GM19043 (cell line): ENCODE measurements at regions not wholly inside any gene's neighbourhood (a gene's known extent, or its start where the extent isn't known, plus 50 kb on each side); places are given as distances from the start of the nearest gene placed in this dataset.
A peak's percentile ranks its signal among the peaks of the same experiment; 100 is the strongest.

ENCODE experiments used
- ATAC-seq: cut with Tn5 transposase; IDR thresholded peaks from one replicate; pipeline ENCODE4 v1.9.1; 2021; ENCODE audit warnings: low read depth; ENCODE audit not compliant: unreplicated experiment

DNA sequence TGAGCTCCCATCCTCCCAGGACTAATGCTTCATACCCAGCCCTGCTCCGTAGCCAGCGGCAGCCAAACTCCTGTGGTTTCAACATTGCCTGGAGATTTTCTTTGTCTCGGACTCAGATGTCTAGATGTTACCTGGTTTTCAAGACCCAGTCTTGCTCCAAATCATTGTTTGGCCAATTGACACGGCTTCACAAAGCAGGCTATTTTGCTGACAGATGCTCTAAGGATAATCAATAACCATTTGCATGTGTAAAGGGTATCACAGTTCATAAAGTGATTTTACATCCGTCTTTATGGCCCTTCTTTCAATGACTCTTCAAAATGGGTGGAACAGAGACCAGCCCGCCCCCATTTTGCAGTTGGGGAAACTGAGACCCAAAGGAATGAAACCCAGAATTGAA, 153.4 kb downstream of the SALL1 start:
- no peak for ATAC-seq

DNA sequence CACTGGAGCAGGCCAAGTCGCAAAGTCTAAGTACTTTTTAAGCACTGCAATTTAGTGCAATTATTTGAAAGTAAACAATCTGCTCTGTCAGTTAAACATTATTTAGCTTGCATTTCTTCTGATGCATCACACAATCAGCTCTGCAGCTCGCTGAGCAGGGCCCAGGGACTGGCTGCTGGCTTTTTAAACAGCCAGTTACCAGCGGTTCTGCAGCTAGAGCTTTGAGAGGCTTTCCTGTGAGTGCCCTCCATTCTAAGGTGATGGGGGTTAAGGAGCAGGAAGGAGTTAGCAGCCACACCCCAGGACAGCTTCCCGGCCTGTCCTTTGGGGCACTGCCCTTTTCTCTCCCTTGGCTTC, 154.3 kb downstream of the SALL1 start:
- no peak for ATAC-seq

DNA sequence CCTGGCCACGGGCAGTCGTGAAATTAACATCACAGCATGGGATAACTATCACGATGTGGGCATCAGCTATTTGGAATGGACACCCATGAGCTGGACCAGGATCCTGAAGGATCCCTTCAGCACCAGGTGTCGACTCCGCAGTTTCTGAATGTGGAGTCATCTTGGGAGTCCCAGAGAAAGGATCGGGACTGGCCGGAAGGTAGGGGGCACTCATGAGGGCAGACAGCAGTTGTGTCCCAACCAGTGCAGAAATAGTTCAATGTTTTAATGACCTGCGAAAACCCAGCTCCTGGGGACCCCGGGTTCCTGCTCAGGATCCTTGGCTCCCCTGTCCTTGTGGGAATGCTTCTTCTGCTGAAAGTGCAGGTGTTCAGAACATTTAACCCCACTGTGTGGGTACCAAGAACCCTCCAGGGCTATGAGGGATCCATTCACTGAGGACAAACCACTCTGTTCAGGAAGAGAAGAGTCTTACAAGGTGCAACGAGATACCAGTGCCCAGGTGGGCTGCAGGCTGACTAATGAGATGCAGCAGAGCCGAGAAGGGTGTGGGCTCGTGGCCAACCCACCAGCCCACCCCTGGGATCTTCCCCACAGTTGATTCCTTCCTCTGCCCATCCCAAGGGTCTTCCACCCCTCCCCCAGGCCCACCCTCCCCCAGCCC, 154.8 kb downstream of the SALL1 start:
- ATAC-seq: no peak

DNA sequence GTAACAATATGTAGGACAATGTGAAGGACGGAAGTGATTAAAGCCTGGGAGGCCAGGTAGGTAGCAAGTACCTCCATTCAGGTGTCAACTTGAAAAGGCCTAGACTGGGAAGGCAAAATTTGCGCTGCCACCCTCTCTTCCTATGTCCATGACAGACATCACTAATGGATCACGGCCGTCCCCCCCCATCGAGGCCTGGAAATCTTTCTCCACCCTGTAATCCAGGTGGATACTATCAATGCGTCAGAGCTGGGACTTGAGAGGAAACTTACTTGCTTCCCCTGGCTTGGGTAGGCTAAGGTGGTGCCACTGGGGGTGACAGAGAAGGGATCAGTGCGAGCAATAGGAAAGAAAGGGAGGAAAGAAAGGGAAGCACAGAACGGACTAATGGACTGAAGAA, 156.1 kb downstream of the SALL1 start:
- ATAC-seq: no peak

DNA sequence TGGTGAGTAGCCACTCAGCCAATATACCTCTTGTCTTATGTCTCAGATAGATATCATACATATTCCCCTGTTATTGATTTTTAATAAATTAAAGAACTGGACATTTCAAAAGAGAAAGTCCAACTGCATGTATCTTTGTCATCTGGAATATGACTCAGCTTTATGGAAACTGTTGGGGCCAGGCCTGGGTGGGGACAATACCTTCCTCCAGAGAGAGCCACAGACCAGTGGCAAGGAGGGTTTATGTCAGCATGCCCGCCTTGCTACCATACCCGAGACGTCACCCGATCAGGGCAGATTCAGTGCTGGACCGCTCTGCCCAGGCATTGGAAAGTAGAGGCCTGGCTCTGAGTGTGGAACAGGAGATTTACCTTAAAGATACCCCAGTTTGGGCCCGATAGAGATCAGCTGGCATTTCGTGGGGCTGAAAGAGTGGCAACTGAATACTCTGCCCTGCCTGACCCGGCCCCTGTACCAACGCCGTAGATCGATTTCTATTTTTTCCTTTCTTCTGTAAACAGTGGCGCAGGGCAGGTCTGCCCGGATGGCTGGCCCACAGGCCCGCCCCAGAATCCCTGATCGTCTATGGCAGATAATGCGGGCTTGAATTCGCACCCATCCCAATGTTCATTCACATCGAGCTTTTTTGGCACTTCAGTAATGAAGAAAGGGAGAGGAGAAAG, 158.6 kb downstream of the SALL1 start:
- no peak for ATAC-seq

DNA sequence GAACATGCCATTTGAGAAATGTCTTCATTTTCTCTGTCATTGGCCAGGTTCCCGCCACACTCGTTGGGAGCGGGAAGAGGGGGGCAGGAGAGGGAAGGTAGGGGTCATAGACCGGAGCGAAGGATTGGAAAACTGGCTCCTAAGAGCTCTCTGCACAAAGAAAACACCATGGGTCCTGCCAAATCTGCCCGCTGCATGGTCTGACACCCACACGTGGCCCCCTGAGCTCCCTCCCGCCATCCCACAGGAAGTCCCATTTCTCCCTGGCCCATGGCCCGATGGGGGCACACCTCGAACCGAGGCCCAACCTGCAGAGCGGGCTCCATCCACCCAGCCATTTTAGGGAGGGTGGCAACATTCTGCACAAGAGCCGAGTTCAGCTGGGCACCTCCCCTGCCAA, 159.6 kb downstream of the SALL1 start:
- ATAC-seq: no peak

DNA sequence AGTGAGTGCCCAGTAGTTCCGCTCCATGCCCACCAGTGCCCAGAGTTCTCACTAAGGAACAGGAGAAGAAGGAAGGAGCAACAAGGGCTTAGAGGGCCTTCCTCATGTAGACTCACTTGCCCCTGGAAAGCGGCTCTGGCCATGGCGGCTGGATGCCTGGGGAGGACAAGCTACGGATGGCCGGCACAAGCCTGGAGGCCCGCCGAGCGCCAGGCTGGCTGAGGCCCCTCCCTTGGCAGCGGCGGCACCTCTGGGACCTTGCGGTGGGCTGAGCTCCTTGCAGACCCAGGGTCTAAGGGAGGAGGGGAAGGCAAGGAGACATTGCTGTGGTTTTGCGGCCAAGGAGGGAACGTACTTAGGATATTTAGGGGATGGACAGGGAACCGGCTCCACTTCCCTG, 160.1 kb downstream of the SALL1 start:
- no peak for ATAC-seq

DNA sequence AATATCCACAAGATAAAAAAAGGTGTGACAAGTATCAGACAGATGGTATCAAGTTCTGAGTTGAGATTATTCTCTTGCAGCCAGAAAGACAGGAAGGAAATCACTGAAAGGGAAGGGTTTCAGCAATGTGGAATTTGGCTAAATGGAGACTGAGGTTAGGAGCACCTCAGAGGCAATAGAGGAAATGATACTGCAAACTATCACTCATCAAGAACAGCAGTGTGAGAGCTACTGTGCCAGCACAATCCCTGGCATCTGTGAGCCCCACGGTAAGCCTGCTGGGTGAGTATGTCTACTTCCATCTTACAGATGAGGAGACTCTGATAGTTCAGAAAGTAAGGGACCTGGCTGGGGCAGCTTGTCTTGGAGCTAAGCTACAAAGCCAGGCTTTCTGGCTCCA, 162.0 kb downstream of the SALL1 start:
- ATAC-seq: no peak

DNA sequence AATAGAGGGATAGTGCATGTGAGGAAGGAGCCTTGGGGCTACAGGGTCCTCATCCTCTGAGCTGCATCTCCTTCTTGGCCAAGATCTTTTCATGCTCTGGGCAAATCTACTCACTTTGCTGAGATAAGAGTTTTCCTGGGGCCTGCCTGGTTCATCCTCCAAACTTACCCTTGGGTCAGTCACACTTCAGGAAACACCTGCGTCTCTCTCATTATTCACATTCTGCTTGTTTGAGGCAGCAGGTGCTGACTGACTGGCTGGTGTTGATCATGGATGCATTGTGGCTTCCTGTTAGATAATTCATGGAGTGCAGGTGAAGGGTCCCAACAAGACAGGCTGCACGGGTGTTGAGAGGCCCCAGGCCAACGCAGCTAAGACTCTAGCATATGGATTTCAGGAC, 162.6 kb downstream of the SALL1 start:
- no peak for ATAC-seq

DNA sequence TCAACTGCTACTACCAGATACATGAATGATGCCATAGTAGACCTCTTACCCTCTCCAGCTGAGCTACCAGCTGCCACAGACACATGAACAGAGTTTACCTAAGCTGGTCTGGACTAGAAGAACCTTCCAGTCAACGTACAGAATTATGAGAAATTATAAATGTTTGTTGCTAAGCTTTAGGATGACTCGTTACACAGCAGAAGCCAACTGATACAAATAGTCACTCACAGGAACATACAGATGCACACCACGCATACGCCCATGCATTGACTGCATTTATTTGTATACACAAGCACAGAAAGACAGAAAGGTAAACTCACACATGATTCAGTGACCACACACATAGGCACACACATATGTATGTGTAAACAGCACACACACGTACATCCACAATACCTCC, 164.6 kb downstream of the SALL1 start:
- ATAC-seq: no peak

DNA sequence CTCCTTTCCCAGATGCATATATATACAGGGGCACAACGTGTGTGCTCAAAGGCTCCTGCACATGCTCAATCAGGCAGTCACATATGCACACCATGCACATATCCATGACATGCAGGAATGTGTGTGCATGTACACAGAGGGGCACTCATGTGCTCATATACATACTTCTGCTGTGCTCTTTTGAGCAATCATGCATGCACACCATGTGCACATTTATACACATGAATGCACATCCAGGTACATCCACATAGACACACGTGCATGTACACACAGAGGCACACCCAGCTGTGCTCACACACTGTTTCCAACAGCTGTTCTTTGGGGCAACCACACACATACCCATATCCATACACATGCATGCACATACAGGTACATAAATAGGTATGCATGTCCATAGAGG, 165.3 kb downstream of the SALL1 start:
- no peak for ATAC-seq

DNA sequence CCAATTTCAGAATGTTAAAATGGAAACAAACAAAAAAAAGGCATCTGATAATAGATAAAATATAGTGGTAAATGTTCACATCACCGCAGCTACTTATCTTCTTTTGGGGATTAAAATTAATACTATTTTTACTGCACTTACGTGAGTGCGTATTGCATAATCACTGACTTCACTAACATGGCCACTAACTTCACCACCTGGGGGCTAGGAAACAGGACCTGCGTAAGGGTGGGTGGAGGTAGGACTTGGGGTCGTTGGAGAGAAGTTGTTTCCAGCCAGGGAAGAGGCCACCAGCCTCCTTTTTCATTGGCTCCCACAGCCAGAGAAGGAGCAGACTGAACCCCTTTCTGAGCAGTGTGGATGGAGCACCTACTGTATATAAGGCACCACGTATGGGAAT, 166.4 kb downstream of the SALL1 start:
- no peak for ATAC-seq

DNA sequence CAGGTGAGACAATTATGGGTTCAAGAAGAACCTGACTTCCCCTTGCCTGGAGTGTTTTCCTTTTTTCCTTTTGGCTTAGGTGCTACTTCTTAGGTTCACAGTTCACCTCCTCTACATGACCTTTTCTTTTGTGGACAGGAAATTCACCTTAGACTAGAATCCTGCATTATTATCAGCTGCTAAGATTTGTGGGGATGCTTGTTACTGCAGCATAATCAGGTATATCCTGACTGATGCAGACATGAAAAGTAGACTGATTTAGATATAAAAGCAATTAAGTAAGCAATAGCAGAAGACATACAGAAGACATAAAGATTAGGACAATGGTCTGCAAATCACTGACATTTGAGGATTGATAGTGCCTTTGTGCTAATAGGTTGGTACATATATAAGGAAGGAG, 168.3 kb downstream of the SALL1 start:
- no peak for ATAC-seq

DNA sequence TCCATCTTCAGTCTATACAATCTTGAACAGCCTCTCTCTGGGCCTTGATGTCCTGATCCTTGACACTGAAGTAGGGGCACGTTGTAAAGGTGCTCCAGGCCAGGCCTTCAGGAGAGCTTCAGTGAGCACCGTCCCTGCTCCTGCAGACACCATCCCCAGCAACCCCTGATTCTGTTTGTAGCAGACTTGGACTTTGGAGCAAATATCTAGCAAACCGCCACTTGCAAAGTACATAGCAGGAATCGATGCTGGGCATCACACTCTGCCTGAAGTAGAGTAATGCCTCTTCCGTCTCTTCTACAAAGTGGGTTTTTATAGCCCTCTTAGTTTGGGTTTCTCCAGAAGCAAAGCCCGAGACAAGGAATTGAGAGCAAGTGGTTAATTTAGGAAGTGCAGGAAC, 169.1 kb downstream of the SALL1 start:
- ATAC-seq: no peak

DNA sequence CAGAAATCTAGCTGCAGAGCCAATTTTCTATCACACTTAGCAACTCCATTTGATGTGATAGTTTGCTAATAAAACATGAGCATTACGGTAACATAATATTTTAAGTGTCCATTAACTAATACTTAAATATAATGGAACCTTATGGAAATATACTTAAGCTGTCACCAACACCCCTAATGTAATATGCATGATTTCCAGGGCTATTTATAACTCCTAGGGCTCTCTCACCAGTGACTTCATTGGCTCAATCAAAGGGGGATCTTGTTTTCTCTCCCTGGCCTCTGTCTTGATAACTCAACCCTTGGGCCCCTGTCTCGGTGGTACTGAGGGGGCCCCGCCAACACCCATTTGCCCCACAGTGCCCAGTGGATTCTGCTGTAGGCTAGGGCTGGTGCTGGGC, 170.4 kb downstream of the SALL1 start:
- ATAC-seq: no peak

DNA sequence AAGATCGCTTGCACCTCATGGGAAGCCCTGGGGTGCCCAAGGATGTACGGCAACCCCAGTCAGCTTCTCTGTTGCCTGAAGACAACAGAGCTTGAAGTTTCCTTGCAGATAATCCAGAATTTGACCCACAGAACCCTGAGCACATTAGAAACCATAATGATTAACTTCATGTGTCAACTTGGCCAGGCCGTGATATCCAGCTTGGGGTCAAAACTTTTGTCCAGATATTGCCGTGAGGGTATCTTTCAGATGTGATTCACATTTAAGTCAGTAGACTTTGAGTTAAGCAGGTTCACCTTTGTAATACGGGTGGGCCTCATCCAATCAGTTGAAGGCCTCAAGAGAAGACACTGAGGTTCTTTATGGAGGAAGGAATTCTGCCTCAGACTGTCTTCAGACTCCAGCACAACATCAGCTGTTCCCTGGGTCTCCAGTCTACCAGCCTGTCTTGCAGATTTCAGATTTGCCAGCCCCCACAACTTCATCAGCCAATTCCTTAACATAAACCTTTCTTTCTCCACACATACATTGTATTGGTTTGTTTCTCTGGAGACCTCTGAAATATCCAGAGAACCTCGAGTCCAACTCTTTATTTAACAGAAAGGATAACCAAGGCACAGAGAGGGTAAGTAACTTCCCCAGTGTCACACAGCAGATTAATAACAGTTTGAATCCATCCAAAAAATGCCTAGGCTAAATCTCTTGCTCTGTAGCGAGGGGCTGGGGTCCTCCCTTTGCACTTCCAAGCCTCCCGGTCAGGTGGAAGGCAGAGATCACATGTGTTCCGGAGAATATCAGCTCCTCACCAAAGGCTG, 171.1 kb downstream of the SALL1 start:
- ATAC-seq: no peak

DNA sequence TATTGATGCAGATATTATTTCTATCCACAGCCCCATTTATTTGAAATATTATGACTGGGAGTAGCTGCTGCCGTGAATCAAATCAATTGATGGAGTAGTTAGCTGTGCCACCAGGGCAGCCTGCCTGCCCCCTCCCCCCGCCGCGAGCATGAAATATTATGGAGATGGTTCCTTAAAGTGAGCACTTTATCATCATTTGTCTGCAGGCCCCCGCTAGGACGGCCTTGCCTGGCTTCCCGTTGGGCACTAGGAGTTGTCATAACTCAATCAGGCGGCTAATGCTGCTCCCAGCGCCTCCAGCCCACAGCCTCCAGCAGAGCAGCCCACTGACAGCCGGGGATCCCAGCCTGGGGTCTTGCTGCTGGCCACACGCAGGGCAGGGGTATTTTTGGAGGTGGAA, 173.9 kb downstream of the SALL1 start:
- ATAC-seq: no peak

DNA sequence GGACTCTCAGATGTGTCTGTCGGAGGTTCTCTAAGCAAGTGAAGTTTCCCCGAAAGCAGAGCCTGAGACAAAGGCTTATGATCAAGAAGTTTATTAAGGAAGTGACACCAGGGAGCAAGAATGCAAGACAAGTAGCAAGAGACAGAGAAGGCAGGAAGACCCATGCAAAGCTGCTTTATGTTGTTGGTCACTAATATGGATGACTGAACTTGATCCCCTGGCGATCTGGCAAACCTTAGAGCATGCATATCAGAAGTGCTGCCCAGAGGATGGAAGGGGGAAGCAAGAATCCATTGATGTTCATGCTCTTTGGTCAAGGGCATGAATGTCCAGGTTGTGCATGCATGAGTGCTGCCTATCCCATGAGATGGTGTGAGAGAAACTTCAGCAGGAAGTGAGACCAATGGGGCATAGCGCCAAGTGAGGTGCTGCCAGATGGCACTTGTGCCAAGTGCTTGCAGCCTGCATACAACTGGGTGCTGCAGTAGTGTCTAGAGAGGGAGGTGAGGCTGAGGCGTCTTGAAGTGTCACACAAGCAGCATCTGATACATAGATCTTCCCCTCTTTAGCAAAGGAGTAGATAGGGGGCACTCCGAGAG, 176.5 kb downstream of the SALL1 start:
- ATAC-seq: no peak

DNA sequence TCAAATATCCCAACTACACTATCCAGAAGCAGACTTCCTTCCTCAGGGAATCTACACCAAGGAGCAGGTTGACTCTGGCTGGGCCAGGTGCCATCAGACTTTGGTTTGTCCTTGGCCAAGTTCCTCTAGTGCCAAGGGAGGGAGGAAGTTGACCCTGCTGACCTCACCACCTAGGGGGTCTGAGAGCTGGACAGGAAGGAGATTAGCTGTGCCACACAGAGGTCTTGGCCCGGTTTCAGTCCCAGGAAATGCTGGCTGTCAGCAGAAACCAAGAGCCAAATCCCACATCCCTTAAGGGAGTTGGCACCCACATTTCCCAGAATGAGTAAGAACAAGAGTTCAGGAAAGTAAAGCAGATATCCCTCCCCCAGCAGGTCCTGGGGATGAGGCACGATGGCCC, 178.2 kb downstream of the SALL1 start:
- no peak for ATAC-seq

DNA sequence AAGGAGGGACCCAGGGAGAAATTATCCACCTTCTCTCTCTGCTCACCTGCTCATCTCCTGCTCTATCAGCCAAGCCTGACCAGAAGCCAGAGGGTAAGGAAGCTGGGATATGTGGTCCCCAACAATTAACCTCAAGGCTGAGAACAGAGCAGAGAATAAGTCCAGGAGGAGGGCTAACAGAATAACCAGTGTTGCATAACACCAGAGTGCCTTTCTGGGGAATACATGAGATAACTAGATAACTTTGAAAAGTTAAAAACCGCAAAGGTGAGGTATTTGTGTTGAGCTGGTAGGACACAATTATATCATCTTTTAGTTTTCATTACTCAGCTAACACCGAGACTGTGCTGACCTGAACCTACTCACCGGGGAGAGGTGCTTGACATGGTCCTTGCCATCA, 180.8 kb downstream of the SALL1 start:
- no peak for ATAC-seq

DNA sequence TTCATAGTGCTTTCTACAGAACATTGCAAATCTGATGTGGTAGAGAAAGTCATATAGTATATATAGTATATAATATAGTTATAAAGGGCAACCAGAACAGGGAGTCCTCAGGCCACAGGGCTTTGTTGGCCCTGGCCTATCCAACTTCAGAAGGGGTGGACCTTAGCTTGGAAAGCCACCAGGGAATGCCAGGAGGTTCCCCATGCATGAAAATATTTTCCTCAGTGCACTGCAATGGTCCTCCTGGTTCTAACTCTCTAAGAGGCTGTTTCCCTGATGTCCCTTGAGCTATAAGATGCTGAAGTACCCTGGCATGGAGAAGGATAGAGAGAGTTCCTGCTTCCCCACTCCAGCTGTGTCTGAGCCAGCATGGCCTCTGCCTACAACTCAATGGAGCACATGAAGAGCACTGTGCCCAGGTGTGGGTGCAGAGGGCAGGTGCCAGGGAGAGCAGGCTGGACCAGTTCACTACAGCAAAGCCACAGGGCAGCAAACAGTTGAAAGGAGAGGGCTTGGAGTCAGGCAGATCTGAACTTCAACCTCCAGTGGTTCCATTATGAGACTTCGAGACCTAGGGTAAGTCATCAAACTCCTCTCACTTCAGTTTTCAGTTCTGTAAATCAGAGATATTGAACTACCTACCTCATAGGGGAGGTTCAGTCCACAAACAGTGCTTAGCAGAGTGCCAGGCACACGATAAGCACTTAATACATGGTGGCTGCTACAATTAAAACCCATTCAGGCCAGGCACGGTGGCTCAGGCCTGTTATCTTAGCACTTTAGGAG, 183.1 kb downstream of the SALL1 start:
- ATAC-seq: peak; percentile 55
